Body of pancreas (tissue), 4 donors: ENCODE measurements at regions not wholly inside any gene's neighbourhood (a gene's known extent, or its start where the extent isn't known, plus 50 kb on each side); places are given as distances from the start of the nearest gene placed in this dataset.
A peak's percentile ranks its signal among the peaks of the same experiment; 100 is the strongest.

ENCODE experiments used
- ATAC-seq: fragments of 150-250 bp; one replicate; pipeline ENCODE4 v1.9.1; 2016
- DNase-seq, 4 donors: peaks; one replicate each; pipeline ENCODE4 v3.0.0-alpha.2; 2019
- H3K27ac ChIP-seq, 4 donors: fragments of 200-600 bp; sonication (generic); 1 replicate in 3 of 4; 2 replicates in 1 of 4; pipeline versions ENCODE4 v1.5.1 to v1.6.1; 2016 to 2019; ENCODE audit warnings: mild to moderate bottlenecking in 1 of 4, mixed read lengths in 1 of 4, moderate library complexity in 1 of 4
- H3K27me3 ChIP-seq, 2 donors: fragments of 200-600 bp; sonication (generic); one replicate each; pipeline ENCODE4 v1.6.0; 2016; ENCODE audit warnings: mild to moderate bottlenecking in 1 of 2
- H3K36me3 ChIP-seq, 2 donors: fragments of 200-600 bp; sonication (generic); replicated peaks in 1 of 2; 2 replicates each; pipeline ENCODE4 v1.5.1; 2016; ENCODE audit warnings: low read depth in 2 of 2; ENCODE audit not compliant: insufficient read depth in 1 of 2
- H3K4me1 ChIP-seq: fragments of 200-600 bp; sonication (generic); one replicate; pipeline ENCODE4 v1.6.0; 2016
- H3K4me3 ChIP-seq, 2 donors: fragments of 200-600 bp; sonication (generic); 1 replicate in 1 of 2; 2 replicates in 1 of 2; pipeline ENCODE4 v1.5.1; 2016 to 2019
- H3K9me3 ChIP-seq, 3 donors: fragments of 200-600 bp; sonication (generic); 1 replicate in 2 of 3; 2 replicates in 1 of 3; pipeline ENCODE4 v1.5.1; 2016
- POLR2A ChIP-seq, 3 donors: fragments of 450-650 bp; IDR thresholded peaks; one replicate each; pipeline ENCODE4 v1.6.1; 2016; ENCODE audit warnings: antibody characterized with exemption in 3 of 3, mild to moderate bottlenecking in 2 of 3
- WGBS, 2 donors: methylation state at CpG; one replicate each; pipeline ENCODE4 v1.1.5; 2017; 5-methylcytosine and 5-hydroxymethylcytosine counted together
- intact Hi-C: fragments of 100-400 bp; cut with DNase I; formaldehyde crosslinking; loops from one replicate; pipeline ENCODE4 v1.15.1; 2023
- TF ChIP-seq, protein P1 (sequence below), 7 experiments: fragments of 450-650 bp in 4 of 7; fragments of 200-600 bp in 3 of 7; sonication (generic) in 3 of 7; IDR thresholded peaks; one replicate each; pipeline ENCODE4 v1.5.1; 2016 to 2019; ENCODE audit warnings: antibody characterized with exemption in 7 of 7

DNA sequence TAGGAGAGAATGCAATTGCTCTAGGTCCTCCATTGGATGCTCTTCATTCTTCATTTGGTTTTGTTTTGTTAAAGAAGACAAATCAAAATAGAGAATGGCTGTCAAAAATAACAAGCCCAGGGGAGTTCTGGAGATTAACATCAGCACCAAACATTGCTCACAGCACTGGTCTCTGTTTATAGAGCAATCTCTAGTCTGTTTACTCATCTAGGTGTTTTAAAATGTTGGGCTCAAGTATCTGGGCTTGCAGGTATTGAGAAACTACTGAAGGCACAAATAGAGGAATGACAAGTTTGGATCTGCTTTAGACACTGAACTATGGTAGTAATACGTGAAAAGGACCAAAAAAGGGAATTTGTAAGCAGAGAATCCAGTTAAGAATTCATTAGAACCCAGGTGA, 77.0 kb upstream of the TMC1 start:
- Histone ChIP-seq H3K4me3 (no peak overlapping the region), H3K9me3 (no peaks in the 10 kb centered on the region), H3K27ac (no peak overlapping the region), H3K4me1 (no peaks in the 10 kb centered on the region), H3K36me3 (no peaks in the 10 kb centered on the region), H3K27me3 (no peaks in the 10 kb centered on the region)
- DNase-seq: no peak
- no peak for ATAC-seq
- TF ChIP-seq, protein P1, sequence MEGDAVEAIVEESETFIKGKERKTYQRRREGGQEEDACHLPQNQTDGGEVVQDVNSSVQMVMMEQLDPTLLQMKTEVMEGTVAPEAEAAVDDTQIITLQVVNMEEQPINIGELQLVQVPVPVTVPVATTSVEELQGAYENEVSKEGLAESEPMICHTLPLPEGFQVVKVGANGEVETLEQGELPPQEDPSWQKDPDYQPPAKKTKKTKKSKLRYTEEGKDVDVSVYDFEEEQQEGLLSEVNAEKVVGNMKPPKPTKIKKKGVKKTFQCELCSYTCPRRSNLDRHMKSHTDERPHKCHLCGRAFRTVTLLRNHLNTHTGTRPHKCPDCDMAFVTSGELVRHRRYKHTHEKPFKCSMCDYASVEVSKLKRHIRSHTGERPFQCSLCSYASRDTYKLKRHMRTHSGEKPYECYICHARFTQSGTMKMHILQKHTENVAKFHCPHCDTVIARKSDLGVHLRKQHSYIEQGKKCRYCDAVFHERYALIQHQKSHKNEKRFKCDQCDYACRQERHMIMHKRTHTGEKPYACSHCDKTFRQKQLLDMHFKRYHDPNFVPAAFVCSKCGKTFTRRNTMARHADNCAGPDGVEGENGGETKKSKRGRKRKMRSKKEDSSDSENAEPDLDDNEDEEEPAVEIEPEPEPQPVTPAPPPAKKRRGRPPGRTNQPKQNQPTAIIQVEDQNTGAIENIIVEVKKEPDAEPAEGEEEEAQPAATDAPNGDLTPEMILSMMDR (IDR thresholded peaks at IDR 0.05): no peak
- no peak for TF ChIP-seq POLR2A (IDR thresholded peaks at IDR 0.05)
- intact Hi-C loops: no loop called here
- WGBS, 2 donors: 65 to 83% methylated on average over 1 of the region's 1 CpG

DNA sequence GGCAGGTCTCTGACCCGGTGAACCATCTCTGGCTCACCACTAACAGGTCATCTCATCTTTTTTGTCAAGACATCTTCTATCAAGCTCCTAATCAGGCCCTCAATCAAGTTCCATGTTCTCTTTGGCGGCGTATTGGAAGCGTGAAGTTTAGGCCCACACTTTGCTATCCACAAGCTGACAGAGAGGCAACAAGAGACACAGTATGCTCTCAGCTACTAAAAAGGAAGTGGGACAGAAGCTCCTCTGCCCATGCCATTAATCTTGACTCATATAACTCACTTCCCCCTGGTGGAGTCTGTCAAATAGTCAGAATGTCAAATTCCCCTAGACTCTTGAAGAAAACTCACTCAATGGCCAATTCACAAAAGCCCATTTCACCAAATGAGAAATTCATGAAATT, 77.6 kb upstream of the TMC1 start:
- no peak for ATAC-seq
- Histone ChIP-seq H3K27ac (peak overlapping the region in 1 of 4 donors; percentile 14), H3K9me3 (no peaks in the 10 kb centered on the region), H3K36me3 (no peaks in the 10 kb centered on the region), H3K4me1 (no peaks in the 10 kb centered on the region), H3K4me3 (no peak overlapping the region), H3K27me3 (no peaks in the 10 kb centered on the region)
- intact Hi-C loops: no loop called here
- WGBS, 2 donors: 76 to 87% methylated on average over 4 of the region's 4 CpGs
- peak in 1 of 4 donors; percentile 26 for DNase-seq
- no peak for TF ChIP-seq POLR2A (IDR thresholded peaks at IDR 0.05)
- TF ChIP-seq, protein P1 (IDR thresholded peaks at IDR 0.05): no peak

DNA sequence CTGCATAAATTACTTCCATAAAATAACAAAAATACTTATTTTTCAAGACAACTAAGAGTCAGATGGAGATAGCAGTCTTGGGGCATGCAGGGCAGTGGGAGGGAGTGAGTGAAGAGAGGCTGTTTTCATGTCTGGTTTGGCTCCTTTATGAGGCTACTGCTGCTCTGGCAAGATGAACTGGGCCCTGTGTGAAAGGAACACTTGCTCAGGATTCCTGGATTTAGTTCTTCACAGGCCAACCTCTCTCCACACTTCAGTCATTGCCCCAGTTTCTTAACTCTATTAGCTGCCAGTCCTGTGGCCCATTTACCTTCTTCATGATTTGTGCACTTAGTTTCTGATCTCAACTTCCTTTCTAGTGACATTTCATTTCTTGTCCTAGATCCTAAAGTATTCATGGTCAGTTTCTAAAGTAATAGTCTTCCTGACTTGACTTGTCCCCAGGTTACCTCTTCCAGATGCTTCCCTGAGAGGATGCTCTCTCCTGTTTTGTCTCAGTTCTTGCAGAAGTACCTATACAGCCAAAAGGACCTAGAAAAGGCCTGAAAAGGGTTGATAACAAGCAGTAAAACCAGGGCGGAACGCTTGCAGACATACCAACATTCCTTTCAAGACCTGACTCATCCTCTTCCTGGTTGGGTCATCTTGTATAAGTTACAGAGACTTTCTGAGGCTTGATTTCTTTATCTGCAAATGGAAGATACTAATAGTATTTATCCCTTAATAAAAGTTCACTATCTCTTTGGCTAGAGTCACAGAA, 77.0 kb upstream of the ZFAND5 start:
- no peak overlapping the region for H3K4me3 ChIP-seq
- H3K9me3 ChIP-seq: no peaks in the 10 kb centered on the region
- TF ChIP-seq POLR2A (IDR thresholded peaks at IDR 0.05): no peak
- TF ChIP-seq, protein P1 (IDR thresholded peaks at IDR 0.05): no peak
- H3K36me3 ChIP-seq: no peaks in the 10 kb centered on the region
- ATAC-seq: no peak
- no peak overlapping the region for H3K27ac ChIP-seq
- DNase-seq: no peak
- intact Hi-C loops: no loop called here
- H3K27me3 ChIP-seq: no peaks in the 10 kb centered on the region
- no peaks in the 10 kb centered on the region for H3K4me1 ChIP-seq
- 67 to 79% methylated on average over 2 of the region's 2 CpGs for WGBS, 2 donors

DNA sequence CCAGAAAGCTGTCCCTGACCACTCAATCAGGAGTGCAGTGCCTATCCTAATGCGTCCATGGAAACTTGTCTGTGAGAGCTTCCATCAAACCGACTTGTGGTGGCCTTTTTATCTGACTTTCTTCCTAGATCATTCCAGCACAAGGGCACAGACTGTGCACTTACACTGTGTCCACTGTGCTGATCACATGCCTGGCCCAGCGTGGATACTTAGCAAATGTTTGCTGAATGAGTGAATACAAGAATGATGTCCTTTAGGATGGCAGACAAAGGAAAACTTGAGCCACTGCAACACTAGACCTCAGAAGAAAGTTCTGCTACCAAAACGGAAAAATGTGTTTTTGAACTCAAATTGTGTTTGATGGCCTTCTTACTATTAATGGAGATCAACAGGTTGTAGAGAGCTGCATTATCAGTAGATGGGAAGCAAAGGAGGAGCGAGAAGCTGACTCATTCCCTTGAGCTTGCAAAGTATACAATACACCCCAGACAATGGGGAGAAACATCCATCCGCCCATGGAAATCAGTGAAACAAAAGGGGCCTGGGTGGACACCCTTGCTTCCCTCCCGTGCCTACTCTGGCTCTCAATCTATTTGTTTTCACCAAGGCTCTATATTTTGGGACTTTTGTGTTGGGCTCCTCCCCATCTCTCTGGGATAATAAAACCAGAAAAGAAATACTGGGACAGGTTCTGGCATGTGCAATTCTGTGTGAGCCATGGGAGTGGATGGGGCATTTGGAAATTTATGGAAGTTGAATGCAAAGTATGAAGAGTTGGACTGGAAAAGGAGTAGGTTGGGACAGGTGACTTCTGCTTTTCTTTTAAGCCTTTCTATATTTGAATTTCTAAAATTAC, 76.2 kb upstream of the ZFAND5 start:
- no peak for ATAC-seq
- Histone ChIP-seq H3K27me3 (no peaks in the 10 kb centered on the region), H3K9me3 (no peaks in the 10 kb centered on the region), H3K4me3 (no peak overlapping the region), H3K4me1 (no peaks in the 10 kb centered on the region), H3K36me3 (no peaks in the 10 kb centered on the region), H3K27ac (no peak overlapping the region)
- WGBS, 2 donors: 81 to 85% methylated on average over 7 of the region's 7 CpGs
- no peak for DNase-seq
- intact Hi-C loops: no loop called here
- no peak for TF ChIP-seq POLR2A (IDR thresholded peaks at IDR 0.05)
- TF ChIP-seq, protein P1 (IDR thresholded peaks at IDR 0.05): no peak
